ENCODE measurements at regions not wholly inside any gene's neighbourhood (a gene's known extent, or its start where the extent isn't known, plus 50 kb on each side); places are given as distances from the start of the nearest gene placed in this dataset.

- no peaks in the 10 kb centered on the region for H3K27me3 ChIP-seq
- intact Hi-C loops (cut with DNase I; ENCODE audit: low total_unique reads) = no loop called here
- no peaks in the 10 kb centered on the region for H3K9me3 ChIP-seq
- no peak overlapping the region for H3K27ac ChIP-seq
- DNase-seq = no peak
- no peaks in the 10 kb centered on the region for H3K4me1 ChIP-seq
- TF ChIP-seq POLR2A (IDR thresholded peaks at IDR 0.05) = no peak
- TF ChIP-seq CTCF (IDR thresholded peaks at IDR 0.05) = no peak
- no peaks in the 10 kb centered on the region for H3K36me3 ChIP-seq (ENCODE audit: low read depth, missing control alignments)
- H3K4me3 ChIP-seq = no peak overlapping the region
These were observed 116.5 kb upstream of the ATP1B1 start for GRCh38 chr1:168989985-168990384.

DNA sequence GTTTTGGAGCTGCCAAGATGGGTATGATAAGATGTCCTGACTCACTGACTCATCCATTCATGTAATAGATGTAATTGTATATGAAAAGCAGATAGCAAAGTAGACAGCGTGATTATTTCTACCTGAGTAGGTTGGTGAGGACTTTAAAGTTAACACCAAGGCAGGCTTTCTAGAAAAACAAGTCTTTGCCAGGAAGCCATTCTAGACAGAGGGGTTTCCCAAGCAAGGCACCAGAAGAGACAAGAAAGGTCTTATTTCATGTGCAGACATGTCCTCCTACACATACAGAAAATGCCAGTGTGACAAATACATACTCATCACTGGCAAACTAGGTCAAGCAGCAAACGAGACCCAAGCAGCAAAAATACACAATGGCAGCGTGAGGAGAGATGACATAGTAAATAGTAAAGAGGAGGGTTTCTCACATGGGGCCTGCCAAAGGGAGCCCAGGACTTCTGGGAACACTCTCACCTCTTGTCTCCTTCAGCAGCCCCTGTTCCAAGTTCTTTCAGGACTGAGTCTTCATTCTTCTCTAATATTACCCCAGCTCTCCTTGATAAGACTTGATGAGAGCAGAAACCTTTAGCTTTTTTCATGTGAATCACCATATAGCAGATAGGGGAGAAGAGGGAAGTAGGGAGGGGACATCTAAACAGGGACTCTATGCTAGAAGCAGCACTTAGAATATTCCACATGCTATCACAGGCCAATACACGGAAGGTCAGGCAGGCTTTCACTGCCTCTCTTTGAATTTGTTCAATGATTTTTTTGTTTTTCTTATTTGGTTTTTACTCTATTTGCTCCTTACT, 114.6 kb upstream of the ATP1B1 start:
- DNase-seq = no peak
- Histone ChIP-seq H3K27ac (no peak overlapping the region), H3K27me3 (no peaks in the 10 kb centered on the region), H3K4me1 (no peaks in the 10 kb centered on the region), H3K4me3 (no peak overlapping the region), H3K36me3 (ENCODE audit: low read depth, missing control alignments) (no peaks in the 10 kb centered on the region), H3K9me3 (no peaks in the 10 kb centered on the region)
- WGBS, 2 donors = 65 to 79% methylated on average over 4 of the region's 4 CpGs
- TF ChIP-seq CTCF (IDR thresholded peaks at IDR 0.05) = no peak
- TF ChIP-seq POLR2A (IDR thresholded peaks at IDR 0.05) = no peak
- intact Hi-C loops (cut with DNase I; ENCODE audit: low total_unique reads) = no loop called here

- no peak overlapping the region for H3K27ac ChIP-seq
- H3K4me3 ChIP-seq = no peak overlapping the region
- TF ChIP-seq CTCF (IDR thresholded peaks at IDR 0.05) = no peak
- no peak for TF ChIP-seq POLR2A (IDR thresholded peaks at IDR 0.05)
- H3K36me3 ChIP-seq (ENCODE audit: low read depth, missing control alignments) = no peaks in the 10 kb centered on the region
- no peaks in the 10 kb centered on the region for H3K4me1 ChIP-seq
- no peaks in the 10 kb centered on the region for H3K27me3 ChIP-seq
- H3K9me3 ChIP-seq = no peaks in the 10 kb centered on the region
- DNase-seq = no peak
- WGBS, 2 donors = 95 to 96% methylated on average over 5 of the region's 5 CpGs
- intact Hi-C loops (cut with DNase I; ENCODE audit: low total_unique reads) = no loop called here
These were observed 105.1 kb upstream of the ATP1B1 start for GRCh38 chr1:169001353-169001752.

GRCh38 chr1:169003864-169004516, 102.5 kb upstream of the ATP1B1 start:
- H3K27me3 ChIP-seq = no peaks in the 10 kb centered on the region
- DNase-seq = peak; percentile 28
- TF ChIP-seq CTCF (IDR thresholded peaks at IDR 0.05) (no peak), POLR2A (IDR thresholded peaks at IDR 0.05) (no peak)
- 63 to 78% methylated on average over 1 of the region's 1 CpG for WGBS, 2 donors
- no peak overlapping the region for H3K27ac ChIP-seq
- H3K4me3 ChIP-seq = no peak overlapping the region
- H3K4me1 ChIP-seq = no peaks in the 10 kb centered on the region
- intact Hi-C loops (cut with DNase I; ENCODE audit: low total_unique reads) = no loop called here
- H3K36me3 ChIP-seq (ENCODE audit: low read depth, missing control alignments) = no peaks in the 10 kb centered on the region
- H3K9me3 ChIP-seq = no peaks in the 10 kb centered on the region

Measured in testis (tissue), 2 donors.